Limb (tissue), 2 donors: ENCODE measurements at regions not wholly inside any gene's neighbourhood (a gene's known extent, or its start where the extent isn't known, plus 50 kb on each side); places are given as distances from the start of the nearest gene placed in this dataset.
"Not testable (repeated sequence)": the region's sequence is repeated elsewhere in the genome, so short reads cannot be mapped to it uniquely, and the experiment has no call there.

ENCODE experiments used
- DNase-seq, 2 donors: peaks; one replicate each; pipeline ENCODE4 v3.0.0-alpha.2; 2016; ENCODE audit errors: extremely low spot score in 2 of 2

- no peak for DNase-seq
Measured at GRCh38 chr6:82507112-82507511, 143.5 kb downstream of the TPBG start.

GRCh38 chr6:82511546-82511945 lies 147.9 kb downstream of the TPBG start:
- DNase-seq, result no peak

- not testable (repeated sequence) for DNase-seq
Measured at GRCh38 chr6:82517896-82518295, 154.3 kb downstream of the TPBG start.

GRCh38 chr6:82521369-82521768 lies 157.8 kb downstream of the TPBG start:
- DNase-seq, result no peak

GRCh38 chr6:82521861-82522260 lies 158.2 kb downstream of the TPBG start:
- DNase-seq, result no peak

- no peak for DNase-seq
Measured at GRCh38 chr6:82524031-82524430, 160.4 kb downstream of the TPBG start.

- peak in 1 of 2 donors; percentile 30 for DNase-seq
Measured at GRCh38 chr6:82525775-82526495, 162.3 kb downstream of the TPBG start.

- DNase-seq, result not testable (repeated sequence)
Measured at GRCh38 chr6:82529960-82530460, 166.4 kb downstream of the TPBG start.

- DNase-seq, result no peak
Measured at GRCh38 chr6:82534876-82535275, 171.3 kb downstream of the TPBG start.

GRCh38 chr6:82549480-82549879 lies 185.9 kb downstream of the TPBG start:
- not testable (repeated sequence) for DNase-seq

- DNase-seq, result not testable (repeated sequence)
Measured at GRCh38 chr6:82551311-82551710, 187.7 kb downstream of the TPBG start.

GRCh38 chr6:82551831-82552230 lies 188.2 kb downstream of the TPBG start:
- no peak for DNase-seq

GRCh38 chr6:82553863-82554531 lies 190.4 kb downstream of the TPBG start:
- DNase-seq, result no peak

GRCh38 chr6:82554666-82555065 lies 191.0 kb downstream of the TPBG start:
- DNase-seq, result no peak

GRCh38 chr6:82555801-82556200 lies 192.2 kb downstream of the TPBG start:
- DNase-seq, result no peak

GRCh38 chr6:82558531-82558930 lies 194.9 kb downstream of the TPBG start:
- not testable (repeated sequence) for DNase-seq

GRCh38 chr6:82567621-82568020 lies 204.0 kb downstream of the TPBG start:
- DNase-seq, result no peak

GRCh38 chr6:82568290-82568993 lies 204.8 kb downstream of the TPBG start:
- DNase-seq, result no peak

GRCh38 chr6:82569022-82569421 lies 205.4 kb downstream of the TPBG start:
- DNase-seq, result no peak

GRCh38 chr6:82570083-82570482 lies 206.5 kb downstream of the TPBG start:
- no peak for DNase-seq

GRCh38 chr6:82571455-82571854 lies 207.8 kb downstream of the TPBG start:
- DNase-seq, result no peak

GRCh38 chr6:82573254-82573972 lies 209.8 kb downstream of the TPBG start:
- no peak for DNase-seq
